Glutamatergic neuron (in vitro differentiated cells): ENCODE measurements at regions not wholly inside any gene's neighbourhood (a gene's known extent, or its start where the extent isn't known, plus 50 kb on each side); places are given as distances from the start of the nearest gene placed in this dataset.
A peak's percentile ranks its signal among the peaks of the same experiment; 100 is the strongest.

Experiments used
- DNase-seq: peaks from one replicate; pipeline ENCODE4 v3.0.0; 2022
- H3K27ac Mint-ChIP-seq: one replicate; pipeline ENCODE4 v1.8.0; 2020; ENCODE audit warnings: mild to moderate bottlenecking, mixed read lengths, inconsistent platforms; ENCODE audit not compliant: unreplicated experiment
- H3K27me3 Mint-ChIP-seq: one replicate; pipeline ENCODE4 v1.8.0; 2020; ENCODE audit warnings: mild to moderate bottlenecking, moderate library complexity, mixed read lengths, inconsistent platforms; ENCODE audit not compliant: unreplicated experiment
- H3K36me3 Mint-ChIP-seq: one replicate; pipeline ENCODE4 v1.8.0; 2020; ENCODE audit warnings: mild to moderate bottlenecking, mixed read lengths, inconsistent platforms; ENCODE audit not compliant: unreplicated experiment
- H3K4me1 Mint-ChIP-seq: one replicate; pipeline ENCODE4 v1.8.0; 2020; ENCODE audit warnings: mild to moderate bottlenecking, low read depth, mixed read lengths, inconsistent platforms; ENCODE audit not compliant: unreplicated experiment
- H3K4me3 Mint-ChIP-seq: one replicate; pipeline ENCODE4 v1.8.0; 2020; ENCODE audit warnings: mild to moderate bottlenecking, mixed read lengths, inconsistent platforms; ENCODE audit not compliant: unreplicated experiment
- H3K9me3 Mint-ChIP-seq: one replicate; pipeline ENCODE4 v1.8.0; 2020; ENCODE audit warnings: mild to moderate bottlenecking, moderate library complexity, mixed read lengths, inconsistent platforms; ENCODE audit not compliant: unreplicated experiment
- TF ChIP-seq, protein P1 (sequence below): fragments of 200-600 bp; sonication (generic); IDR thresholded peaks from one replicate; pipeline ENCODE4 v1.5.0; 2021; ENCODE audit not compliant: partially characterized antibody, unreplicated experiment

GRCh38 chr15:25624504-25625177 lies 185.8 kb upstream of the UBE3A start:
- DNase-seq, result peak; percentile 64
- TF ChIP-seq, protein P1, sequence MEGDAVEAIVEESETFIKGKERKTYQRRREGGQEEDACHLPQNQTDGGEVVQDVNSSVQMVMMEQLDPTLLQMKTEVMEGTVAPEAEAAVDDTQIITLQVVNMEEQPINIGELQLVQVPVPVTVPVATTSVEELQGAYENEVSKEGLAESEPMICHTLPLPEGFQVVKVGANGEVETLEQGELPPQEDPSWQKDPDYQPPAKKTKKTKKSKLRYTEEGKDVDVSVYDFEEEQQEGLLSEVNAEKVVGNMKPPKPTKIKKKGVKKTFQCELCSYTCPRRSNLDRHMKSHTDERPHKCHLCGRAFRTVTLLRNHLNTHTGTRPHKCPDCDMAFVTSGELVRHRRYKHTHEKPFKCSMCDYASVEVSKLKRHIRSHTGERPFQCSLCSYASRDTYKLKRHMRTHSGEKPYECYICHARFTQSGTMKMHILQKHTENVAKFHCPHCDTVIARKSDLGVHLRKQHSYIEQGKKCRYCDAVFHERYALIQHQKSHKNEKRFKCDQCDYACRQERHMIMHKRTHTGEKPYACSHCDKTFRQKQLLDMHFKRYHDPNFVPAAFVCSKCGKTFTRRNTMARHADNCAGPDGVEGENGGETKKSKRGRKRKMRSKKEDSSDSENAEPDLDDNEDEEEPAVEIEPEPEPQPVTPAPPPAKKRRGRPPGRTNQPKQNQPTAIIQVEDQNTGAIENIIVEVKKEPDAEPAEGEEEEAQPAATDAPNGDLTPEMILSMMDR, result no peak
- Mint-ChIP-seq H3K4me1 (peaks cover 17% of the 10 kb centered on the region), H3K27me3 (peaks cover 11% of the 10 kb centered on the region), H3K36me3 (peaks cover 23% of the 10 kb centered on the region), H3K4me3 (peak overlapping the region; percentile 72), H3K27ac (peak overlapping the region; percentile 95), H3K9me3 (peaks cover 20% of the 10 kb centered on the region)

DNA sequence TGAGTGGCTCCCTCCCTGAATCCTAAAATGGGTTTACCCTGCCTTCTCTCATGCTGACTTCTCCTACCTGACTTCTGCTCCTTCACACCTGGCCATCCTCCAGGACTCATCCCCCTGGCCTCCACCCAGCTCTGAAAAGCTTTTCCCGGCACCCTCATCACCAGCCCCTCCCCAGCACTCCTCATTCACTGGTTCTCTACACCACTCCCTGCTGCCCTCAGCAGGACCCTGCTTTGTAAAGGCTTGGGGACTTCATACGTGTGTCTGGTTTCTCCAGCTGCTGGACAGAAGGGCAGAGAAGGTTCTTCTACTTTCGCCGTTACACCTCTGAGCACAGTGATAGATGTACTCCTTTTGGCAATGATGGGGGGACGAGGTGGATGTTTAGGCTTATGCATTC lies 184.9 kb upstream of the UBE3A start:
- peaks cover 11% of the 10 kb centered on the region for H3K27me3 Mint-ChIP-seq
- DNase-seq, result no peak
- H3K4me1 Mint-ChIP-seq, result peaks cover 19% of the 10 kb centered on the region
- no peak overlapping the region for H3K4me3 Mint-ChIP-seq
- H3K9me3 Mint-ChIP-seq, result peaks cover 18% of the 10 kb centered on the region
- H3K36me3 Mint-ChIP-seq, result peaks cover 16% of the 10 kb centered on the region
- H3K27ac Mint-ChIP-seq, result peak overlapping the region; percentile 95
- TF ChIP-seq, protein P1, result no peak

DNA sequence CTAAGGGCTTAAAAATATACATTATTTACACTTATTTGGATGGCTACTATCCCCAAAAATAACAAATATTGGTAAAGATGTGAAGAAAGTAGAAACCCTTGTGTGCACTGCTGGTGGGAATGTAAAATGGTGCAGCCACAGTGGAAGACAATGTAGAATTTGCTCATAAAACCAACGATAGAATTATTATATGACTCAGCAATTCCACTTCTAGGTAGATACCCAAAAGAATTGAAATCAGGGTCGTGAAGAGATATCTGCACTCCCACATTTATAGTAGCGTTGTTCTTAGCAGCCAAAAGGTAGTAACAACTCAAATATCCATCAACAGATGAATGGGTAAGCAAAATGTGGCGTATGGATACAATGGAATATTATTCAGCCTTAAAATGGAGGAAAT lies 181.6 kb upstream of the UBE3A start:
- Mint-ChIP-seq H3K36me3 (no peaks in the 10 kb centered on the region), H3K4me1 (peaks cover 19% of the 10 kb centered on the region), H3K9me3 (peaks cover 20% of the 10 kb centered on the region)

DNA sequence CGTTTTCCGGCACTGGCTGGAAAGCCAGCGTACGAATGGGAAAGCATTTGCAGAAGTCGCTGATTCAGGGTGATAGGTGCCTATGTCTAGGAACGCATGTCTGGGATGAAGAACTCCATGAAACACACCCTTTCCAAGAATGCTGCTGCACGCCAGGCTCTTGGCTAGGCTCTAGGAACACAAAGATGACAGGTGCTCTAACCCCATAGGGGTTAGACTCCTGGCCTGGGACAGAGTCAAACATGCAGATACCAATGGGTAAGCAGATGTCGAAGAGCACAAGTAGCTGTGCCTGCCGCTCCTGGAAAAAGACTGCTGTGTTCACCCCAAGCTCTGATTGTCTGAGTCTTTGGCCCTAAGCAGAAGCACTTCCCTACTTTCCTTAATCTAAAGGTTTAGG lies 180.9 kb upstream of the UBE3A start:
- TF ChIP-seq, protein P1, result no peak
- no peak for DNase-seq
- Mint-ChIP-seq H3K4me3 (no peak overlapping the region), H3K9me3 (peaks cover 17% of the 10 kb centered on the region), H3K36me3 (peaks cover 3% of the 10 kb centered on the region), H3K27me3 (peaks cover 8% of the 10 kb centered on the region), H3K4me1 (peaks cover 16% of the 10 kb centered on the region), H3K27ac (no peak overlapping the region)

More for the DNA sequence above, 181.6 kb upstream of the UBE3A start:
- Mint-ChIP-seq H3K27ac (no peak overlapping the region), H3K27me3 (peaks cover 11% of the 10 kb centered on the region), H3K4me3 (no peak overlapping the region)
- DNase-seq, result no peak
- TF ChIP-seq, protein P1, result no peak

GRCh38 chr15:25619076-25619475 lies 180.3 kb upstream of the UBE3A start:
- no peak for DNase-seq
- H3K27ac Mint-ChIP-seq, result no peak overlapping the region
- peaks cover 3% of the 10 kb centered on the region for H3K36me3 Mint-ChIP-seq
- TF ChIP-seq, protein P1, result no peak
- peaks cover 2% of the 10 kb centered on the region for H3K27me3 Mint-ChIP-seq
- peaks cover 9% of the 10 kb centered on the region for H3K4me1 Mint-ChIP-seq
- H3K4me3 Mint-ChIP-seq, result no peak overlapping the region
- peaks cover 11% of the 10 kb centered on the region for H3K9me3 Mint-ChIP-seq
